NCI-H146 (cell line): ENCODE measurements at regions not wholly inside any gene's neighbourhood (a gene's known extent, or its start where the extent isn't known, plus 50 kb on each side); places are given as distances from the start of the nearest gene placed in this dataset.

Source experiments
- DNase-seq: peaks from one replicate; lab custom pipeline; 2025; lab: John Stamatoyannopoulos, UW

- no peak for DNase-seq
Measured at GRCh38 chr5:92930057-92930456, 651.0 kb downstream of the NR2F1-AS1 start.

GRCh38 chr5:92927291-92927778 is 653.7 kb downstream of the NR2F1-AS1 start:
- peak; percentile 88 for DNase-seq

GRCh38 chr5:92923885-92924284 is 657.1 kb downstream of the NR2F1-AS1 start:
- DNase-seq: no peak

- no peak for DNase-seq
Measured at GRCh38 chr5:92922231-92922967, 658.6 kb downstream of the NR2F1-AS1 start.

- DNase-seq: no peak
Measured at GRCh38 chr5:92917044-92917443, 664.0 kb downstream of the NR2F1-AS1 start.

- no peak for DNase-seq
Measured at GRCh38 chr5:92916036-92916435, 665.0 kb downstream of the NR2F1-AS1 start.

GRCh38 chr5:92912283-92912682 is 668.7 kb downstream of the NR2F1-AS1 start:
- peak; percentile 80 for DNase-seq

GRCh38 chr5:92911851-92912250 is 669.2 kb downstream of the NR2F1-AS1 start:
- DNase-seq: no peak

- DNase-seq: no peak
Measured at GRCh38 chr5:92911293-92911692, 669.7 kb downstream of the NR2F1-AS1 start.

- DNase-seq: peak; percentile 24
Measured at GRCh38 chr5:92909602-92909962, 671.4 kb downstream of the NR2F1-AS1 start.

- DNase-seq: no peak
Measured at GRCh38 chr5:92908952-92909601, 671.9 kb downstream of the NR2F1-AS1 start.

- DNase-seq: no peak
Measured at GRCh38 chr5:92907938-92908606, 672.9 kb downstream of the NR2F1-AS1 start.

GRCh38 chr5:92906798-92907376 is 674.1 kb downstream of the NR2F1-AS1 start:
- DNase-seq: no peak

- DNase-seq: no peak
Measured at GRCh38 chr5:92904021-92904420, 677.0 kb downstream of the NR2F1-AS1 start.

GRCh38 chr5:92899611-92900010 is 681.4 kb downstream of the NR2F1-AS1 start:
- no peak for DNase-seq

GRCh38 chr5:92896722-92897121 is 684.3 kb downstream of the NR2F1-AS1 start:
- DNase-seq: no peak

- no peak for DNase-seq
Measured at GRCh38 chr5:92890841-92891244, 690.2 kb downstream of the NR2F1-AS1 start.

- DNase-seq: no peak
Measured at GRCh38 chr5:92889140-92889539, 691.9 kb downstream of the NR2F1-AS1 start.

- peak; percentile 6 for DNase-seq
Measured at GRCh38 chr5:92887254-92887653, 693.8 kb downstream of the NR2F1-AS1 start.

GRCh38 chr5:92886751-92887150 is 694.3 kb downstream of the NR2F1-AS1 start:
- DNase-seq: no peak

- peak; percentile 3 for DNase-seq
Measured at GRCh38 chr5:92885950-92886349, 695.1 kb downstream of the NR2F1-AS1 start.

GRCh38 chr5:92884469-92884868 is 696.5 kb downstream of the NR2F1-AS1 start:
- DNase-seq: no peak
